Neuronal stem cell (in vitro differentiated cells): ENCODE measurements at regions not wholly inside any gene's neighbourhood (a gene's known extent, or its start where the extent isn't known, plus 50 kb on each side); places are given as distances from the start of the nearest gene placed in this dataset.

Experiments used
- DNase-seq: peaks from one replicate; pipeline ENCODE4 v3.0.0-alpha.2; 2013; ENCODE audit warnings: low spot score
- H2AFZ ChIP-seq: one replicate; pipeline ENCODE4 v1.6.1; 2013; ENCODE audit warnings: mild to moderate bottlenecking, low read length, inconsistent platforms
- H2AK5ac ChIP-seq: 2 replicates; pipeline ENCODE4 v1.6.1; 2013; ENCODE audit warnings: low read depth, mild to moderate bottlenecking, inconsistent platforms, low read length, moderate library complexity, mixed read lengths
- H2BK120ac ChIP-seq: 2 replicates; pipeline ENCODE4 v1.6.1; 2013; ENCODE audit warnings: low read depth, mild to moderate bottlenecking, inconsistent platforms, low read length, moderate library complexity, mixed read lengths
- H2BK12ac ChIP-seq: one replicate; pipeline ENCODE4 v1.6.1; 2013; ENCODE audit warnings: low read length, inconsistent platforms
- H2BK15ac ChIP-seq: 2 replicates; pipeline ENCODE4 v1.6.1; 2013; ENCODE audit warnings: mild to moderate bottlenecking, low read length, inconsistent platforms, mixed read lengths
- H2BK5ac ChIP-seq: one replicate; pipeline ENCODE4 v1.6.1; 2013; ENCODE audit warnings: inconsistent platforms, mild to moderate bottlenecking, low read length, moderate library complexity
- H3K14ac ChIP-seq: one replicate; pipeline ENCODE4 v1.6.1; 2013; ENCODE audit warnings: low read length, inconsistent platforms
- H3K18ac ChIP-seq: 2 replicates; pipeline ENCODE4 v1.6.1; 2013; ENCODE audit warnings: low read length, inconsistent platforms
- H3K23ac ChIP-seq: 2 replicates; pipeline ENCODE4 v1.6.1; 2013; ENCODE audit warnings: low read depth, mild to moderate bottlenecking, mixed read lengths, low read length, inconsistent platforms; ENCODE audit not compliant: poor library complexity
- H3K27ac ChIP-seq: replicated peaks from 3 replicates; pipeline ENCODE4 v1.5.1; 2013; ENCODE audit warnings: low read length, inconsistent platforms
- H3K27me3 ChIP-seq, 3 experiments: 2 replicates each; pipeline ENCODE4 v1.6.1; 2013; ENCODE audit warnings: low read length in 3 of 3, mild to moderate bottlenecking in 2 of 3, inconsistent platforms in 1 of 3, low read depth in 1 of 3, mixed read lengths in 1 of 3, moderate library complexity in 1 of 3; ENCODE audit not compliant: control insufficient read depth in 3 of 3, insufficient read depth in 3 of 3
- H3K36me3 ChIP-seq, 2 donors: replicated peaks in 1 of 2; 2 replicates each; pipeline ENCODE4 v1.6.1; 2013; ENCODE audit warnings: low read length in 2 of 2; ENCODE audit not compliant: control insufficient read depth in 2 of 2, insufficient read depth in 2 of 2
- H3K4ac ChIP-seq: 2 replicates; pipeline ENCODE4 v1.6.1; 2013; ENCODE audit warnings: inconsistent platforms, mild to moderate bottlenecking, low read length, moderate library complexity
- H3K4me1 ChIP-seq, 2 donors: 1 replicate in 1 of 2; 2 replicates in 1 of 2; pipeline ENCODE4 v1.6.1; 2013; ENCODE audit warnings: low read length in 2 of 2, low read depth in 1 of 2; ENCODE audit not compliant: control insufficient read depth in 2 of 2, insufficient read depth in 1 of 2
- H3K4me2 ChIP-seq: one replicate; pipeline ENCODE4 v1.6.1; 2013; ENCODE audit warnings: mild to moderate bottlenecking, low read length, inconsistent platforms; ENCODE audit not compliant: insufficient read depth, poor library complexity, severe bottlenecking
- H3K4me3 ChIP-seq, 2 donors: 2 replicates each; pipeline ENCODE4 v1.5.1; 2013; ENCODE audit warnings: low read length in 2 of 2, mild to moderate bottlenecking in 2 of 2, inconsistent platforms in 1 of 2, moderate library complexity in 1 of 2
- H3K79me1 ChIP-seq: one replicate; pipeline ENCODE4 v1.6.1; 2013; ENCODE audit warnings: low read depth, mild to moderate bottlenecking, inconsistent platforms, low read length, moderate library complexity
- H3K9ac ChIP-seq: one replicate; pipeline ENCODE4 v1.6.1; 2013; ENCODE audit warnings: mild to moderate bottlenecking, low read depth, low read length, inconsistent platforms; ENCODE audit not compliant: poor library complexity
- H3K9me3 ChIP-seq, 2 donors: replicated peaks in 1 of 2; 2 replicates each; pipeline versions ENCODE3 to v1.6.1; 2013; ENCODE audit warnings: low read length in 2 of 2, mild to moderate bottlenecking in 2 of 2, inconsistent platforms in 1 of 2, low read depth in 1 of 2, mixed read lengths in 1 of 2, moderate library complexity in 1 of 2; ENCODE audit not compliant: control insufficient read depth in 2 of 2, insufficient read depth in 1 of 2
- H4K8ac ChIP-seq: one replicate; pipeline ENCODE4 v1.6.1; 2013; ENCODE audit warnings: low read depth, mild to moderate bottlenecking, inconsistent platforms, low read length, moderate library complexity
- H4K91ac ChIP-seq: one replicate; pipeline ENCODE4 v1.6.1; 2013; ENCODE audit warnings: low read length, low read depth, mild to moderate bottlenecking, inconsistent platforms; ENCODE audit not compliant: poor library complexity
- WGBS, 2 donors: extraction: QIAGEN DNeasy Blood & Tissue Kit; methylation state at CpG; one replicate each; pipeline ENCODE4 v1.1.7; 2013; ENCODE audit warnings: missing lambda C conversion rate in 2 of 2, mixed read lengths in 1 of 2; ENCODE audit not compliant: insufficient read length in 2 of 2, insufficient replicate concordance in 1 of 2; ENCODE audit errors: extremely low coverage in 2 of 2; 5-methylcytosine and 5-hydroxymethylcytosine counted together

DNA sequence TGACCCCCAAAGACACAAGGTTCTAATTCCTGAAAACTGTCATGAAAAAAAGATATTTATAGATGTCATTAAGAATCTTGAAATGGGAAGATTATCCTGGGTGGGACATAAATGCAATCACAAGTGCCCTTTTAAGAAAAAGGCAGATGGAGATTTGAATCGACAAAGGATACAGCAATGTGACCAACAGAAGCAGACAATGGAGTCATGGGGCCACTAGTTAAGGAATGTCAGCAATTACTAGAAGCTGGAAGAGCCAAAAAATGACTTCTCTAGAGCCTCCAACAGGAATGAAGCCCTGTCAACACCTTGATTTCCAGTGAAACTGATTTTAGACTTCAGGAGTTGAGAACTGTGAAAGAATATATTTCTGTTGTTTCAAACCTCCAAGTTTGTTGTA, 448.5 kb downstream of the MEI4 start:
- Histone ChIP-seq H3K4me3 (no peak overlapping the region), H2BK120ac (no peak overlapping the region), H3K27ac (no peak overlapping the region), H3K9me3 (no peaks in the 10 kb centered on the region), H3K4ac (no peak overlapping the region), H2BK12ac (no peak overlapping the region), H4K91ac (no peak overlapping the region), H4K8ac (no peak overlapping the region), H3K14ac (no peak overlapping the region), H2AFZ (no peak overlapping the region), H3K79me1 (no peaks in the 10 kb centered on the region), H2BK5ac (no peak overlapping the region), H3K36me3 (no peaks in the 10 kb centered on the region), H2BK15ac (no peak overlapping the region), H3K4me1 (no peaks in the 10 kb centered on the region), H3K23ac (no peak overlapping the region), H3K27me3 (no peaks in the 10 kb centered on the region), H3K9ac (no peak overlapping the region), H3K18ac (no peak overlapping the region), H2AK5ac (no peak overlapping the region), H3K4me2 (no peak overlapping the region)
- peak; percentile 14 for DNase-seq
- WGBS, 2 donors: no CpG with 5 or more reads among the region's 1 CpG

DNA sequence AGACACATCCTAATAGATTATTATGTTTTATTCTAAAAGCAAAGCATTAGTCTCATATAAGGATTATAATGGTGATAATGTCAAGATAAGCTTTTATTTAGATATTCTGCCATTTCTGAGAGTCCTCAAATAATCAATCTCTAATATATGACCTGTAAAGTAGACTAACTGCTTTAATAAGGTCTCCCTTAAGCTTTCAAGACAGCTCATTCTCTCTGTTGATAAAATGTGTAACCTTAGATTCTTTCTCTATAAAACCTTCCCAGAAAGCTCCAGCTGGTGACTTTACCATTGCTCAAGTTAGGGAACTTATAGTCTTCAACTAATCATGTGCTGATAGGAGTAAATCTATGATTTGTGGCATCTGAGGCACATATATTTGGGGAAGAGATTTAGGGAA, 457.8 kb downstream of the MEI4 start:
- H4K91ac ChIP-seq: no peak overlapping the region
- H3K9me3 ChIP-seq: no peaks in the 10 kb centered on the region
- H3K4me2 ChIP-seq: no peak overlapping the region
- no peaks in the 10 kb centered on the region for H3K27me3 ChIP-seq
- no peaks in the 10 kb centered on the region for H3K4me1 ChIP-seq
- H3K4me3 ChIP-seq: no peak overlapping the region
- no peak overlapping the region for H2AFZ ChIP-seq
- no peak overlapping the region for H3K18ac ChIP-seq
- H2BK5ac ChIP-seq: no peak overlapping the region
- no peak overlapping the region for H3K14ac ChIP-seq
- H2BK120ac ChIP-seq: no peak overlapping the region
- no peak overlapping the region for H3K23ac ChIP-seq
- no peak overlapping the region for H2AK5ac ChIP-seq
- H2BK15ac ChIP-seq: no peak overlapping the region
- no peak overlapping the region for H4K8ac ChIP-seq
- DNase-seq: no peak
- H3K9ac ChIP-seq: no peak overlapping the region
- no peaks in the 10 kb centered on the region for H3K36me3 ChIP-seq
- no peak overlapping the region for H3K4ac ChIP-seq
- H2BK12ac ChIP-seq: no peak overlapping the region
- H3K27ac ChIP-seq: no peak overlapping the region
- no peaks in the 10 kb centered on the region for H3K79me1 ChIP-seq

DNA sequence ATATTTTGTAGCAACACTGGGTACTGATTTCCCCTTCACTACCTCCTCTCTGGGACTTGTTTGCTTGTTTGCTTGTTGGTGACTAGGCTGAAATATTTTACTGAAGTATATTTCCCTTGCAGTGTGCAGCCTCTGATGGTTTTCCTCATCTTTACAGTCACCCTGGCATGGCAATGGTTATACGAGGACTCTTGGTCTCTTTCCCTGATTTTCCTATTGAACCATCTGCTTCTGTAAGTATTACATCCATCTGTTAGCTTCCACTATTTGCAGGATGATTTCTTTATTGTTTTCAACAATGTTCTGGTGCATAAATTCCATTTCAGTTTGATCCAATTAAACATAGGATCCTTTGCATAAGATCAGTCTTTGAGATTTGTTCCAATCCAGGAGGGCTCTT, 465.1 kb downstream of the MEI4 start:
- Histone ChIP-seq H2BK5ac (no peak overlapping the region), H3K9ac (no peak overlapping the region), H2AFZ (no peak overlapping the region), H3K4me1 (no peaks in the 10 kb centered on the region), H2BK120ac (no peak overlapping the region), H3K79me1 (no peaks in the 10 kb centered on the region), H4K8ac (no peak overlapping the region), H3K4ac (no peak overlapping the region), H4K91ac (no peak overlapping the region), H3K9me3 (no peaks in the 10 kb centered on the region), H2BK15ac (no peak overlapping the region), H3K4me2 (no peak overlapping the region), H2AK5ac (no peak overlapping the region), H3K27me3 (no peaks in the 10 kb centered on the region), H3K27ac (no peak overlapping the region), H3K36me3 (no peaks in the 10 kb centered on the region), H3K23ac (no peak overlapping the region), H3K18ac (no peak overlapping the region), H3K14ac (no peak overlapping the region), H3K4me3 (no peak overlapping the region), H2BK12ac (no peak overlapping the region)
- WGBS, 2 donors: no CpG with 5 or more reads among the region's 1 CpG
- no peak for DNase-seq

DNA sequence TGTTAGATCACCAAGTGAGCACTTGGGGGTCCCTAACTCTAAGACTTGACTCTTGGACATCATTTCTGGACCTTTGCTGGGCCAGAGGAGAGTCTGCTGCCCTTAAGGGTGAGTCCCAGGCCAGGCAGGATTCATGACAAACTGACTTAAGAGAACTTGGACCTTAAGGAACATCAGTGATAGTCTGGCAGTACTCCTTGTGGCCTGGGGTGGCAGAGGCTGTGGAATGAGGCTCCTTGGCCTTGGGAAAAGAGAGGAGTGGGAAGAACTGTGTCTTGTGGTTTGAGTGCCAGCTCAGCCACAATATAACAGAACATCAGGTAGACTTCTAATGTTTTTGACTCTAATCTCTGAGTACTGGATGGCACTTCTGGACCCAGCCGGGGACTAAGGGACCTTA, 478.7 kb downstream of the MEI4 start:
- Histone ChIP-seq H2BK5ac (no peak overlapping the region), H2BK15ac (no peak overlapping the region), H3K27me3 (no peaks in the 10 kb centered on the region), H4K91ac (no peak overlapping the region), H3K23ac (no peak overlapping the region), H3K9ac (no peak overlapping the region), H3K14ac (no peak overlapping the region), H3K79me1 (no peaks in the 10 kb centered on the region), H3K4me2 (no peak overlapping the region), H3K4ac (no peak overlapping the region), H3K18ac (no peak overlapping the region), H3K4me1 (no peaks in the 10 kb centered on the region), H3K4me3 (no peak overlapping the region), H2AFZ (no peak overlapping the region), H3K27ac (no peak overlapping the region), H3K9me3 (no peaks in the 10 kb centered on the region), H2AK5ac (no peak overlapping the region), H2BK120ac (no peak overlapping the region), H4K8ac (no peak overlapping the region), H3K36me3 (no peaks in the 10 kb centered on the region), H2BK12ac (no peak overlapping the region)
- no CpG with 5 or more reads among the region's 1 CpG for WGBS, 2 donors
- DNase-seq: no peak
